ENCODE measurements at regions not wholly inside any gene's neighbourhood (a gene's known extent, or its start where the extent isn't known, plus 50 kb on each side); places are given as distances from the start of the nearest gene placed in this dataset.

DNA sequence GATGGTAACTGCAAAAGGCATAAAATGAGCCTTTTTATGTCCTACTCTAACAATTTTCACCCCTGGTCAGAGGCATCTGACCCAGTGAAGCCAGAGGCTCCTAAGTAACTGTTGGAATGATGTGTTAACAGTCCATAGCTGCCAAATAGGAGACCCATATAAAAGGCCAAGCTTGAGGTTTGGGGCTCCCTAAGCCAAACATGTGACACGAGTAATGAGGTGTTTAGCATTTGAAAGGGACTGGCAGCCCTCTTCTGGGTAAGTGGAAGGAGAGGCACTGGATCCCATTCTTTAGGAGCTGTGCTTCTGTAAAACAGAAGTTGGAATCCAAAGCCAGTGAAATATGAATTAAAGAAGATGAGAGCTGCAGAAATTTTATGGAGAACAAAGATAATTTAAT is 100.6 kb upstream of the PNPLA4 start:
- TF ChIP-seq, protein P1, sequence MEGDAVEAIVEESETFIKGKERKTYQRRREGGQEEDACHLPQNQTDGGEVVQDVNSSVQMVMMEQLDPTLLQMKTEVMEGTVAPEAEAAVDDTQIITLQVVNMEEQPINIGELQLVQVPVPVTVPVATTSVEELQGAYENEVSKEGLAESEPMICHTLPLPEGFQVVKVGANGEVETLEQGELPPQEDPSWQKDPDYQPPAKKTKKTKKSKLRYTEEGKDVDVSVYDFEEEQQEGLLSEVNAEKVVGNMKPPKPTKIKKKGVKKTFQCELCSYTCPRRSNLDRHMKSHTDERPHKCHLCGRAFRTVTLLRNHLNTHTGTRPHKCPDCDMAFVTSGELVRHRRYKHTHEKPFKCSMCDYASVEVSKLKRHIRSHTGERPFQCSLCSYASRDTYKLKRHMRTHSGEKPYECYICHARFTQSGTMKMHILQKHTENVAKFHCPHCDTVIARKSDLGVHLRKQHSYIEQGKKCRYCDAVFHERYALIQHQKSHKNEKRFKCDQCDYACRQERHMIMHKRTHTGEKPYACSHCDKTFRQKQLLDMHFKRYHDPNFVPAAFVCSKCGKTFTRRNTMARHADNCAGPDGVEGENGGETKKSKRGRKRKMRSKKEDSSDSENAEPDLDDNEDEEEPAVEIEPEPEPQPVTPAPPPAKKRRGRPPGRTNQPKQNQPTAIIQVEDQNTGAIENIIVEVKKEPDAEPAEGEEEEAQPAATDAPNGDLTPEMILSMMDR (IDR thresholded peaks at IDR 0.05), result no peak
- TF ChIP-seq EP300 (IDR thresholded peaks at IDR 0.05) (no peak), POLR2AphosphoS5 (IDR thresholded peaks at IDR 0.05) (no peak)
